ENCODE measurements at regions not wholly inside any gene's neighbourhood (a gene's known extent, or its start where the extent isn't known, plus 50 kb on each side); places are given as distances from the start of the nearest gene placed in this dataset.

- no peaks in the 10 kb centered on the region for H3K36me3 ChIP-seq (ENCODE audit: insufficient read depth, low read length)
- TF ChIP-seq RAD21 (conservative IDR thresholded peaks at IDR 0.05), result no peak
- no peak for TF ChIP-seq REST (IDR thresholded peaks at IDR 0.05; ENCODE audit: borderline replicate concordance)
- TF ChIP-seq MXI1 (conservative IDR thresholded peaks at IDR 0.05; ENCODE audit: poor library complexity, severe bottlenecking), result no peak
- TF ChIP-seq CTCF (IDR thresholded peaks at IDR 0.05; ENCODE audit: poor library complexity, severe bottlenecking), result no peak
- no peak for TF ChIP-seq EZH2 (IDR thresholded peaks at IDR 0.05; ENCODE audit: borderline replicate concordance, insufficient read depth, low read length, poor library complexity, severe bottlenecking)
- no peak for TF ChIP-seq TAF1 (IDR thresholded peaks at IDR 0.05; ENCODE audit: low read depth)
- no peak for TF ChIP-seq POLR2AphosphoS5 (IDR thresholded peaks at IDR 0.05)
- TF ChIP-seq EP300 (conservative IDR thresholded peaks at IDR 0.05; ENCODE audit: poor library complexity, severe bottlenecking), result no peak
- no peak for TF ChIP-seq SMC3 (conservative IDR thresholded peaks at IDR 0.05; ENCODE audit: poor library complexity)
- H3F3A ChIP-seq (ENCODE audit: insufficient read depth, low read length, poor library complexity, severe bottlenecking), result no peaks in the 10 kb centered on the region
- H3K27ac ChIP-seq (ENCODE audit: low read length), result no peak overlapping the region
- H3K9me3 ChIP-seq (ENCODE audit: low read length), result no peaks in the 10 kb centered on the region
- H3K9me2 ChIP-seq (ENCODE audit: insufficient read depth, low read length), result no peaks in the 10 kb centered on the region
- H3K4me2 ChIP-seq (ENCODE audit: low read length), result no peak overlapping the region
- H2AFZ ChIP-seq (ENCODE audit: low read depth, low read length), result no peak overlapping the region
- H3K9ac ChIP-seq (ENCODE audit: low read length), result no peak overlapping the region
- no peaks in the 10 kb centered on the region for H3K27me3 ChIP-seq (ENCODE audit: insufficient read depth, low read depth, low read length)
- no peaks in the 10 kb centered on the region for H3K79me2 ChIP-seq (replicated peaks; ENCODE audit: insufficient read depth, low read length)
- no peaks in the 10 kb centered on the region for H4K20me1 ChIP-seq (ENCODE audit: insufficient read depth)
- H3K4me3 ChIP-seq (ENCODE audit: low read length), result no peak overlapping the region
These were observed 86.1 kb upstream of the NPY2R start for GRCh38 chr4:155122382-155122781.

- no peaks in the 10 kb centered on the region for H3K9me2 ChIP-seq (ENCODE audit: insufficient read depth, low read length)
- H4K20me1 ChIP-seq (ENCODE audit: insufficient read depth), result no peaks in the 10 kb centered on the region
- TF ChIP-seq POLR2AphosphoS5 (IDR thresholded peaks at IDR 0.05) (no peak), CTCF (IDR thresholded peaks at IDR 0.05; ENCODE audit: poor library complexity, severe bottlenecking) (no peak), SMC3 (conservative IDR thresholded peaks at IDR 0.05; ENCODE audit: poor library complexity) (no peak), REST (IDR thresholded peaks at IDR 0.05; ENCODE audit: borderline replicate concordance) (no peak), MXI1 (conservative IDR thresholded peaks at IDR 0.05; ENCODE audit: poor library complexity, severe bottlenecking) (no peak), TAF1 (IDR thresholded peaks at IDR 0.05; ENCODE audit: low read depth) (no peak), EZH2 (IDR thresholded peaks at IDR 0.05; ENCODE audit: borderline replicate concordance, insufficient read depth, low read length, poor library complexity, severe bottlenecking) (no peak), EP300 (conservative IDR thresholded peaks at IDR 0.05; ENCODE audit: poor library complexity, severe bottlenecking) (no peak), RAD21 (conservative IDR thresholded peaks at IDR 0.05) (no peak)
- no peaks in the 10 kb centered on the region for H3K79me2 ChIP-seq (replicated peaks; ENCODE audit: insufficient read depth, low read length)
- H3K36me3 ChIP-seq (ENCODE audit: insufficient read depth, low read length), result no peaks in the 10 kb centered on the region
- H3K4me2 ChIP-seq (ENCODE audit: low read length), result no peak overlapping the region
- no peaks in the 10 kb centered on the region for H3F3A ChIP-seq (ENCODE audit: insufficient read depth, low read length, poor library complexity, severe bottlenecking)
- no peak overlapping the region for H2AFZ ChIP-seq (ENCODE audit: low read depth, low read length)
- H3K9ac ChIP-seq (ENCODE audit: low read length), result no peak overlapping the region
- no peaks in the 10 kb centered on the region for H3K27me3 ChIP-seq (ENCODE audit: insufficient read depth, low read depth, low read length)
- no peak overlapping the region for H3K4me3 ChIP-seq (ENCODE audit: low read length)
- H3K27ac ChIP-seq (ENCODE audit: low read length), result no peak overlapping the region
- H3K9me3 ChIP-seq (ENCODE audit: low read length), result no peaks in the 10 kb centered on the region
These were observed 74.3 kb upstream of the NPY2R start for GRCh38 chr4:155134136-155134535.
